ENCODE measurements at regions not wholly inside any gene's neighbourhood (a gene's known extent, or its start where the extent isn't known, plus 50 kb on each side); places are given as distances from the start of the nearest gene placed in this dataset.
A peak's percentile ranks its signal among the peaks of the same experiment; 100 is the strongest.
"Not testable (repeated sequence)": the region's sequence is repeated elsewhere in the genome, so short reads cannot be mapped to it uniquely, and the experiment has no call there.

GRCh38 chr7:109527833-109528232 lies 958.2 kb downstream of the DNAJB9 start:
- Histone ChIP-seq H3K4me3 (no peak overlapping the region), H3K27ac (no peak overlapping the region)

- H3K27ac ChIP-seq: no peak overlapping the region
- no peak overlapping the region for H3K4me3 ChIP-seq
Observed at GRCh38 chr7:109529712-109530111, 960.0 kb downstream of the DNAJB9 start.

- Histone ChIP-seq H3K27ac (no peak overlapping the region), H3K4me3 (no peak overlapping the region)
Observed at GRCh38 chr7:109532262-109532992, 962.8 kb downstream of the DNAJB9 start.

GRCh38 chr7:109545686-109546085 lies 976.0 kb downstream of the DNAJB9 start:
- Histone ChIP-seq H3K4me3 (no peak overlapping the region), H3K27ac (no peak overlapping the region)

- Histone ChIP-seq H3K27ac (peak overlapping the region in 1 of 21 experiments; percentile 3), H3K4me3 (no peak overlapping the region)
Observed at GRCh38 chr7:109549471-109550193, 980.0 kb downstream of the DNAJB9 start.

- no peak overlapping the region for H3K4me3 ChIP-seq
- no peak overlapping the region for H3K27ac ChIP-seq
Observed at GRCh38 chr7:109552017-109552416, 982.3 kb downstream of the DNAJB9 start.

GRCh38 chr7:109577265-109577664 lies 1007.6 kb downstream of the DNAJB9 start:
- Histone ChIP-seq H3K27ac (no peak overlapping the region), H3K4me3 (no peak overlapping the region)

GRCh38 chr7:109579901-109580300 lies 1010.2 kb downstream of the DNAJB9 start:
- H3K4me3 ChIP-seq: no peak overlapping the region
- H3K27ac ChIP-seq: no peak overlapping the region

GRCh38 chr7:109582211-109582610 lies 1012.5 kb downstream of the DNAJB9 start:
- Histone ChIP-seq H3K4me3 (no peak overlapping the region), H3K27ac (no peak overlapping the region)

- H3K4me3 ChIP-seq, H3K27ac ChIP-seq: not testable (repeated sequence)
Observed at GRCh38 chr7:109596948-109597347, 1027.3 kb downstream of the DNAJB9 start.

GRCh38 chr7:109611656-109612055 lies 1042.0 kb downstream of the DNAJB9 start:
- H3K4me3 ChIP-seq: no peak overlapping the region

GRCh38 chr7:109616551-109617069 lies 1046.9 kb downstream of the DNAJB9 start:
- Histone ChIP-seq H3K4me3 (no peak overlapping the region), H3K27ac (no peak overlapping the region)

More at GRCh38 chr7:109611656-109612055, 1042.0 kb downstream of the DNAJB9 start:
- no peak overlapping the region for H3K27ac ChIP-seq

- Histone ChIP-seq H3K4me3 (no peak overlapping the region), H3K27ac (no peak overlapping the region)
Observed at GRCh38 chr7:109622320-109622719, 1052.6 kb downstream of the DNAJB9 start.

- not testable (repeated sequence) for H3K4me3 ChIP-seq, H3K27ac ChIP-seq
Observed at GRCh38 chr7:109632890-109633289, 1063.2 kb downstream of the DNAJB9 start.

GRCh38 chr7:109635374-109635773 lies 1065.7 kb downstream of the DNAJB9 start:
- H3K27ac ChIP-seq: no peak overlapping the region
- no peak overlapping the region for H3K4me3 ChIP-seq

- H3K27ac ChIP-seq: no peak overlapping the region
Observed at GRCh38 chr7:109637428-109637990, 1067.8 kb downstream of the DNAJB9 start.

GRCh38 chr7:109638321-109638720 lies 1068.6 kb downstream of the DNAJB9 start:
- Histone ChIP-seq H3K27ac (no peak overlapping the region), H3K4me3 (no peak overlapping the region)

More at GRCh38 chr7:109637428-109637990, 1067.8 kb downstream of the DNAJB9 start:
- no peak overlapping the region for H3K4me3 ChIP-seq

- H3K4me3 ChIP-seq: no peak overlapping the region
- H3K27ac ChIP-seq: no peak overlapping the region
Observed at GRCh38 chr7:109639561-109639960, 1069.9 kb downstream of the DNAJB9 start.

- H3K4me3 ChIP-seq: no peak overlapping the region
- H3K27ac ChIP-seq: no peak overlapping the region
Observed at GRCh38 chr7:109641445-109641844, 1071.8 kb downstream of the DNAJB9 start.

GRCh38 chr7:109646124-109646523 lies 1076.5 kb downstream of the DNAJB9 start:
- H3K4me3 ChIP-seq: no peak overlapping the region
- H3K27ac ChIP-seq: no peak overlapping the region

GRCh38 chr7:109646594-109646993 lies 1076.9 kb downstream of the DNAJB9 start:
- not testable (repeated sequence) for H3K27ac ChIP-seq, H3K4me3 ChIP-seq
